ENCODE measurements at regions not wholly inside any gene's neighbourhood (a gene's known extent, or its start where the extent isn't known, plus 50 kb on each side); places are given as distances from the start of the nearest gene placed in this dataset.

GRCh38 chr6:82741996-82742385 lies 323.6 kb downstream of the UBE3D start:
- Histone ChIP-seq H3K4me1 (no peaks in the 10 kb centered on the region), H3K27me3 (no peaks in the 10 kb centered on the region), H3K27ac (no peak overlapping the region), H3K4me3 (no peak overlapping the region), H3K36me3 (no peaks in the 10 kb centered on the region), H3K9me3 (no peaks in the 10 kb centered on the region)
- TF ChIP-seq CTCF (IDR thresholded peaks at IDR 0.05) (no peak), POLR2A (IDR thresholded peaks at IDR 0.05) (no peak), EP300 (IDR thresholded peaks at IDR 0.05) (no peak), POLR2AphosphoS5 (IDR thresholded peaks at IDR 0.05) (no peak)
- DNase-seq: no peak
- WGBS, 5 donors: 44 to 51% (median 45%) methylated on average over 3 of the region's 3 CpGs
- intact Hi-C loops (cut with DNase I; ENCODE audit: low total_unique reads): no loop called here

- no peak for TF ChIP-seq EP300 (IDR thresholded peaks at IDR 0.05)
Measured at GRCh38 chr6:82744286-82745015, 321.2 kb downstream of the UBE3D start.

GRCh38 chr6:82750556-82750955 lies 315.1 kb downstream of the UBE3D start:
- no peaks in the 10 kb centered on the region for H3K27me3 ChIP-seq
- intact Hi-C loops (cut with DNase I; ENCODE audit: low total_unique reads): no loop called here
- TF ChIP-seq POLR2A (IDR thresholded peaks at IDR 0.05) (no peak), EP300 (IDR thresholded peaks at IDR 0.05) (no peak), CTCF (IDR thresholded peaks at IDR 0.05) (no peak), POLR2AphosphoS5 (IDR thresholded peaks at IDR 0.05) (no peak)
- DNase-seq: no peak
- WGBS, 5 donors: 48 to 56% (median 53%) methylated on average over 4 of the region's 4 CpGs
- H3K36me3 ChIP-seq: no peaks in the 10 kb centered on the region
- no peaks in the 10 kb centered on the region for H3K4me1 ChIP-seq
- no peaks in the 10 kb centered on the region for H3K9me3 ChIP-seq
- no peak overlapping the region for H3K4me3 ChIP-seq
- no peak overlapping the region for H3K27ac ChIP-seq

More at GRCh38 chr6:82744286-82745015, 321.2 kb downstream of the UBE3D start:
- DNase-seq: no peak
- Histone ChIP-seq H3K4me3 (no peak overlapping the region), H3K9me3 (no peaks in the 10 kb centered on the region), H3K4me1 (no peaks in the 10 kb centered on the region), H3K27me3 (no peaks in the 10 kb centered on the region), H3K36me3 (no peaks in the 10 kb centered on the region), H3K27ac (no peak overlapping the region)
- intact Hi-C loops (cut with DNase I; ENCODE audit: low total_unique reads): no loop called here
- 87 to 96% (median 93%) methylated on average over 1 of the region's 1 CpG for WGBS, 5 donors

- TF ChIP-seq EP300 (IDR thresholded peaks at IDR 0.05) (no peak), CTCF (IDR thresholded peaks at IDR 0.05) (no peak), POLR2AphosphoS5 (IDR thresholded peaks at IDR 0.05) (no peak), POLR2A (IDR thresholded peaks at IDR 0.05) (no peak)
- H3K4me3 ChIP-seq: no peak overlapping the region
- no peaks in the 10 kb centered on the region for H3K9me3 ChIP-seq
- intact Hi-C loops (cut with DNase I; ENCODE audit: low total_unique reads): no loop called here
- H3K36me3 ChIP-seq: no peaks in the 10 kb centered on the region
- no peaks in the 10 kb centered on the region for H3K4me1 ChIP-seq
- DNase-seq: no peak
- H3K27ac ChIP-seq: no peak overlapping the region
- H3K27me3 ChIP-seq: no peaks in the 10 kb centered on the region
Measured at GRCh38 chr6:82751718-82752117, 313.9 kb downstream of the UBE3D start.

- no peaks in the 10 kb centered on the region for H3K36me3 ChIP-seq
- TF ChIP-seq POLR2A (IDR thresholded peaks at IDR 0.05): no peak
- TF ChIP-seq POLR2AphosphoS5 (IDR thresholded peaks at IDR 0.05): no peak
- TF ChIP-seq CTCF (IDR thresholded peaks at IDR 0.05): no peak
- no peak for TF ChIP-seq EP300 (IDR thresholded peaks at IDR 0.05)
- no peaks in the 10 kb centered on the region for H3K4me1 ChIP-seq
- no peak overlapping the region for H3K27ac ChIP-seq
- no peaks in the 10 kb centered on the region for H3K27me3 ChIP-seq
- intact Hi-C loops (cut with DNase I; ENCODE audit: low total_unique reads): no loop called here
- no peak overlapping the region for H3K4me3 ChIP-seq
- 72 to 80% (median 79%) methylated on average over 2 of the region's 2 CpGs for WGBS, 5 donors
- no peaks in the 10 kb centered on the region for H3K9me3 ChIP-seq
- no peak for DNase-seq
Measured at GRCh38 chr6:82761674-82762345, 303.8 kb downstream of the UBE3D start.
